ENCODE measurements at regions not wholly inside any gene's neighbourhood (a gene's known extent, or its start where the extent isn't known, plus 50 kb on each side); places are given as distances from the start of the nearest gene placed in this dataset.

- TF ChIP-seq CTCF (IDR thresholded peaks at IDR 0.05) (no peak), EP300 (IDR thresholded peaks at IDR 0.05) (no peak), POLR2A (IDR thresholded peaks at IDR 0.05) (no peak)
These were observed 394.3 kb upstream of the SLIT2 start for GRCh38 chr4:19857380-19857779.
